KMS-11 (cell line): ENCODE measurements at regions not wholly inside any gene's neighbourhood (a gene's known extent, or its start where the extent isn't known, plus 50 kb on each side); places are given as distances from the start of the nearest gene placed in this dataset.

Source experiments
- H2AFZ ChIP-seq: fragments of 200-600 bp; sonication (generic); 2 replicates; pipeline ENCODE4 v1.6.1; 2016; ENCODE audit warnings: antibody characterized with exemption, mixed run types, low read depth
- H3K27ac ChIP-seq: fragments of 200-600 bp; sonication (generic); 2 replicates; pipeline ENCODE4 v1.6.1; 2016; ENCODE audit warnings: mild to moderate bottlenecking, mixed run types
- H3K27me3 ChIP-seq: fragments of 200-600 bp; sonication (generic); 2 replicates; pipeline ENCODE4 v1.6.1; 2017; ENCODE audit warnings: mild to moderate bottlenecking, low read depth, mixed run types, moderate library complexity; ENCODE audit not compliant: insufficient read depth
- H3K36me3 ChIP-seq: fragments of 200-600 bp; sonication (generic); 2 replicates; pipeline ENCODE4 v1.6.1; 2017; ENCODE audit warnings: mild to moderate bottlenecking, mixed run types; ENCODE audit not compliant: insufficient read depth
- H3K4me1 ChIP-seq: fragments of 200-600 bp; sonication (generic); 2 replicates; pipeline ENCODE4 v1.6.1; 2016; ENCODE audit warnings: mild to moderate bottlenecking, low read depth, mixed run types; ENCODE audit not compliant: poor library complexity, severe bottlenecking
- H3K4me2 ChIP-seq: fragments of 200-600 bp; sonication (generic); 2 replicates; pipeline ENCODE4 v1.7.0; 2016; ENCODE audit warnings: mild to moderate bottlenecking, mixed run types
- H3K4me3 ChIP-seq: fragments of 200-600 bp; sonication (generic); IDR thresholded peaks from 2 replicates; pipeline ENCODE4 v1.6.1; 2017; ENCODE audit warnings: low read depth, low read length, mixed read lengths; ENCODE audit not compliant: insufficient read depth
- H3K79me2 ChIP-seq: fragments of 200-600 bp; sonication (generic); 2 replicates; pipeline ENCODE4 v1.6.1; 2016; ENCODE audit warnings: low read depth, mixed run types; ENCODE audit not compliant: insufficient read depth
- H3K9ac ChIP-seq: fragments of 200-600 bp; sonication (generic); 2 replicates; pipeline ENCODE4 v1.6.1; 2016; ENCODE audit warnings: mild to moderate bottlenecking, mixed run types
- H4K20me1 ChIP-seq: fragments of 200-600 bp; sonication (generic); 2 replicates; pipeline ENCODE4 v1.6.1; 2016; ENCODE audit warnings: mild to moderate bottlenecking, mixed run types; ENCODE audit not compliant: insufficient read depth
- CTCF ChIP-seq: fragments of 200-600 bp; sonication (generic); conservative IDR thresholded peaks from 2 replicates; pipeline ENCODE4 v1.6.1; 2017; ENCODE audit warnings: low read depth, mild to moderate bottlenecking, antibody characterized with exemption, low read length, moderate library complexity, mixed read lengths

- Histone ChIP-seq H3K79me2 (no peaks in the 10 kb centered on the region), H3K9ac (no peak overlapping the region), H3K27me3 (no peaks in the 10 kb centered on the region), H3K4me2 (no peak overlapping the region), H3K36me3 (no peaks in the 10 kb centered on the region), H4K20me1 (no peaks in the 10 kb centered on the region), H3K27ac (no peak overlapping the region), H3K4me1 (peaks cover 3% of the 10 kb centered on the region), H3K4me3 (no peak overlapping the region), H2AFZ (no peak overlapping the region)
- TF ChIP-seq CTCF = no peak
These were observed 343.2 kb upstream of the TMEM229A start for GRCh38 chr7:124376111-124376510.

GRCh38 chr7:124375391-124375790 lies 342.5 kb upstream of the TMEM229A start:
- H4K20me1 ChIP-seq = no peaks in the 10 kb centered on the region
- no peak overlapping the region for H3K4me2 ChIP-seq
- peaks cover 3% of the 10 kb centered on the region for H3K4me1 ChIP-seq
- no peak overlapping the region for H3K9ac ChIP-seq
- no peak overlapping the region for H3K27ac ChIP-seq
- no peak overlapping the region for H3K4me3 ChIP-seq
- TF ChIP-seq CTCF = no peak
- H3K36me3 ChIP-seq = no peaks in the 10 kb centered on the region
- H3K27me3 ChIP-seq = no peaks in the 10 kb centered on the region
- H3K79me2 ChIP-seq = no peaks in the 10 kb centered on the region
- no peak overlapping the region for H2AFZ ChIP-seq

- no peaks in the 10 kb centered on the region for H3K4me1 ChIP-seq
- H2AFZ ChIP-seq = no peak overlapping the region
- no peak for TF ChIP-seq CTCF
- H3K79me2 ChIP-seq = no peaks in the 10 kb centered on the region
- H3K4me3 ChIP-seq = no peak overlapping the region
- no peaks in the 10 kb centered on the region for H3K27me3 ChIP-seq
- no peaks in the 10 kb centered on the region for H3K36me3 ChIP-seq
- H3K9ac ChIP-seq = no peak overlapping the region
- H4K20me1 ChIP-seq = no peaks in the 10 kb centered on the region
- no peak overlapping the region for H3K27ac ChIP-seq
- no peak overlapping the region for H3K4me2 ChIP-seq
These were observed 336.4 kb upstream of the TMEM229A start for GRCh38 chr7:124369310-124369709.

- H3K4me1 ChIP-seq = no peaks in the 10 kb centered on the region
- H3K27me3 ChIP-seq = no peaks in the 10 kb centered on the region
- no peaks in the 10 kb centered on the region for H3K36me3 ChIP-seq
- no peaks in the 10 kb centered on the region for H4K20me1 ChIP-seq
- no peak overlapping the region for H3K4me3 ChIP-seq
- no peak for TF ChIP-seq CTCF
- no peak overlapping the region for H3K9ac ChIP-seq
- no peak overlapping the region for H3K27ac ChIP-seq
- no peak overlapping the region for H3K4me2 ChIP-seq
- H2AFZ ChIP-seq = no peak overlapping the region
- no peaks in the 10 kb centered on the region for H3K79me2 ChIP-seq
These were observed 333.3 kb upstream of the TMEM229A start for GRCh38 chr7:124366118-124366517.
